Breast epithelium (tissue), 3 donors: ENCODE measurements at regions not wholly inside any gene's neighbourhood (a gene's known extent, or its start where the extent isn't known, plus 50 kb on each side); places are given as distances from the start of the nearest gene placed in this dataset.

ENCODE experiments used
- POLR2A ChIP-seq: fragments of 450-650 bp; IDR thresholded peaks from one replicate; pipeline ENCODE4 v1.6.1; 2016; ENCODE audit warnings: antibody characterized with exemption, mild to moderate bottlenecking, moderate library complexity
- TF ChIP-seq, protein P1 (sequence below), 3 donors: fragments of 450-650 bp; IDR thresholded peaks; one replicate each; pipeline ENCODE4 v1.5.1; 2016 to 2017; ENCODE audit warnings: antibody characterized with exemption in 3 of 3, mild to moderate bottlenecking in 3 of 3, moderate library complexity in 3 of 3

DNA sequence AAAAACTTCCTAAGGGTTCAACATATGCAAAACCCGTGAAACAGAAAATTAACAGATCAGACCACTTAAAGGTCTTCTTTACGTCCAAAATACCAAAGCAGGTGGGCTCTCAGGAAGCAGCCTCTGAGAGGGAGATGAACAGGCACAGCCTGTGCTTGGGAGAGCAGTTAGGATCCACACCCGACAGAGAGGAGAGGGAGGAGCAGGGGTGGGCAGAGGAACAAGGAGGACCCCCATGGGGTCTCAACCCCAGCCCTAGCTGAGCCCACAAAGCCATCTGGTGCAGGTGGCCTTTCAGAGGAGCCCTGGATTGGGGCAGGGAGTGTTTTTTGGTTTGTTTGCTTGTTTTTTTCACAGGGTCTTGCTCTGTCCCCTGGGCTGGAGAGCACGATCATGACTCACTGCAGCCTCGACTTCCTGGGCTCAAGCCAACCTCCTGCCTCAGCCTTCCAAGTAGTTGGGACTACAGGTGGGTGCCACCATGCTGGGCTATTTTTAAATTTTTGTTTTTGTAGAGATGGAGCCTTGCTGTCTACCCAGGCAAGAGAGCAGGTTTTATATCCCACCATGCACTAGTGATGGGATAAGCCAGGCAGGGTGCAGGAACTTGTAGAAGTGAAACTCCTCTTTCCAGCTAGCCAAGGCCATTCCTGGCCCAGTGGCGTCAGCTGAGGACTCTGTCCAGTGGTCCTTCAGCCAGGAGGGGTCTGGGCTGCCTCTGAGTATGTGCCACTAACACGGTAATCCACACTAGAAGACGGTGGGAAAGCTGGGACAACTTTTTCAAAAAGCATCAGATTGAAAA lies 154.1 kb upstream of the HDAC4 start:
- TF ChIP-seq, protein P1, sequence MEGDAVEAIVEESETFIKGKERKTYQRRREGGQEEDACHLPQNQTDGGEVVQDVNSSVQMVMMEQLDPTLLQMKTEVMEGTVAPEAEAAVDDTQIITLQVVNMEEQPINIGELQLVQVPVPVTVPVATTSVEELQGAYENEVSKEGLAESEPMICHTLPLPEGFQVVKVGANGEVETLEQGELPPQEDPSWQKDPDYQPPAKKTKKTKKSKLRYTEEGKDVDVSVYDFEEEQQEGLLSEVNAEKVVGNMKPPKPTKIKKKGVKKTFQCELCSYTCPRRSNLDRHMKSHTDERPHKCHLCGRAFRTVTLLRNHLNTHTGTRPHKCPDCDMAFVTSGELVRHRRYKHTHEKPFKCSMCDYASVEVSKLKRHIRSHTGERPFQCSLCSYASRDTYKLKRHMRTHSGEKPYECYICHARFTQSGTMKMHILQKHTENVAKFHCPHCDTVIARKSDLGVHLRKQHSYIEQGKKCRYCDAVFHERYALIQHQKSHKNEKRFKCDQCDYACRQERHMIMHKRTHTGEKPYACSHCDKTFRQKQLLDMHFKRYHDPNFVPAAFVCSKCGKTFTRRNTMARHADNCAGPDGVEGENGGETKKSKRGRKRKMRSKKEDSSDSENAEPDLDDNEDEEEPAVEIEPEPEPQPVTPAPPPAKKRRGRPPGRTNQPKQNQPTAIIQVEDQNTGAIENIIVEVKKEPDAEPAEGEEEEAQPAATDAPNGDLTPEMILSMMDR (IDR thresholded peaks at IDR 0.05): no peak
- no peak for TF ChIP-seq POLR2A
